GM12878 (cell line): ENCODE measurements at regions not wholly inside any gene's neighbourhood (a gene's known extent, or its start where the extent isn't known, plus 50 kb on each side); places are given as distances from the start of the nearest gene placed in this dataset.

Experiments used
- ATAC-seq: fragments of 200-7000 bp; cut with Tn5 transposase; 3 replicates; pipeline ENCODE4 v1.9.1; 2020; ENCODE audit warnings: mild to moderate bottlenecking, moderate library complexity
- BruUV-seq: library from RNA; stranded (reverse); fragments of 400-500 nt; replicated peaks from 2 replicates; lab custom pipeline; 2021; lab: Mats Ljungman, UMichigan
- CTCF ChIA-PET: fragments of 300-600 bp; sonication (Branson Sonifier 250); formaldehyde crosslinking; extraction: SDS; loops from one replicate; lab custom pipeline; 2021; ENCODE audit warnings: inconsistent platforms; lab: Yijun Ruan, JAX
- POLR2A ChIA-PET: fragments of 350-600 bp; formaldehyde crosslinking; extraction: SDS; loops from one replicate; lab custom pipeline; 2021; ENCODE audit warnings: inconsistent platforms; lab: Charles Lee
- RAD21 ChIA-PET: fragments of 300-600 bp; sonication (Branson Sonifier 250); formaldehyde crosslinking; loops from one replicate; lab custom pipeline; 2023; ENCODE audit warnings: antibody characterized with exemption; ENCODE audit not compliant: unreplicated experiment; lab: Charles Lee
- SMC1A ChIA-PET: fragments of 300-600 bp; sonication (Branson Sonifier 250); formaldehyde crosslinking; loops from one replicate; lab custom pipeline; 2023; ENCODE audit not compliant: unreplicated experiment, uncharacterized antibody; lab: Charles Lee
- DNase-seq: peaks from one replicate; pipeline ENCODE4 v3.0.0-alpha.2; 2011; ENCODE audit warnings: low read depth, low spot score
- FAIRE-seq: peaks from 3 replicates; lab custom pipeline; 2011; peaks lifted over from hg19 to GRCh38; lab: Jason Lieb, UNC
- H2AFZ ChIP-seq: 2 replicates; pipeline ENCODE4 v1.6.0; 2011; ENCODE audit warnings: low read depth, low read length, control low read depth; ENCODE audit not compliant: control insufficient read depth
- H3K27ac ChIP-seq: 2 replicates; pipeline ENCODE4 v1.5.1; 2011; ENCODE audit warnings: control low read depth; ENCODE audit not compliant: control insufficient read depth, insufficient read depth
- H3K27me3 ChIP-seq, 2 experiments: replicated peaks in 1 of 2; 2 replicates each; pipeline versions ENCODE4 v1.6.0 to v1.6.1; 2011; ENCODE audit warnings: low read length in 1 of 2; ENCODE audit not compliant: control insufficient read depth in 2 of 2, insufficient read depth in 2 of 2
- H3K36me3 ChIP-seq, 2 experiments: 2 replicates each; pipeline ENCODE4 v1.5.1; 2011; ENCODE audit warnings: low read length in 1 of 2; ENCODE audit not compliant: control insufficient read depth in 2 of 2, insufficient read depth in 2 of 2
- H3K4me1 ChIP-seq: 2 replicates; pipeline ENCODE4 v1.6.1; 2011; ENCODE audit warnings: mild to moderate bottlenecking, low read length, moderate library complexity, mixed read lengths; ENCODE audit not compliant: control insufficient read depth, insufficient read depth
- H3K4me2 ChIP-seq: 2 replicates; pipeline ENCODE4 v1.6.0; 2011; ENCODE audit warnings: control low read depth; ENCODE audit not compliant: control insufficient read depth, insufficient read depth
- H3K4me3 ChIP-seq: fragments of 200-600 bp; sonication (generic); 2 replicates; pipeline ENCODE4 v1.5.1; 2016
- H3K79me2 ChIP-seq: 2 replicates; pipeline ENCODE4 v1.6.0; 2011; ENCODE audit warnings: low read length; ENCODE audit not compliant: control insufficient read depth, insufficient read depth
- H3K9ac ChIP-seq: 2 replicates; pipeline ENCODE4 v1.8.0; 2011; ENCODE audit warnings: low read length, control low read depth, mixed read lengths; ENCODE audit not compliant: control insufficient read depth, insufficient read depth
- H3K9me3 ChIP-seq: replicated peaks from 3 replicates; pipeline ENCODE4 v1.5.1; 2011; ENCODE audit warnings: mild to moderate bottlenecking, low read length; ENCODE audit not compliant: control insufficient read depth, insufficient read depth
- H4K20me1 ChIP-seq: 2 replicates; pipeline ENCODE4 v1.6.0; 2011; ENCODE audit not compliant: control insufficient read depth, insufficient read depth
- CBX5 ChIP-seq: sonication (generic); IDR thresholded peaks from 2 replicates; pipeline ENCODE4 v1.6.1; 2016; ENCODE audit warnings: low read depth, moderate library complexity, mild to moderate bottlenecking, inconsistent platforms
- JUNB ChIP-seq: IDR thresholded peaks from 2 replicates; pipeline ENCODE4 v1.6.1; 2016; ENCODE audit warnings: antibody characterized with exemption, mild to moderate bottlenecking
- POLR2AphosphoS5 ChIP-seq: IDR thresholded peaks from 2 replicates; pipeline ENCODE4 v1.6.1; 2011; ENCODE audit warnings: mild to moderate bottlenecking, low read length, inconsistent platforms
- RCOR1 ChIP-seq: conservative IDR thresholded peaks from 2 replicates; pipeline ENCODE4 v1.6.1; 2012; ENCODE audit warnings: low read depth, low read length, improper control_type of control experiment
- RFX5 ChIP-seq: IDR thresholded peaks from 2 replicates; pipeline ENCODE4 v1.6.1; 2011; ENCODE audit warnings: low read depth, low read length, improper control_type of control experiment
- SREBF1 ChIP-seq: IDR thresholded peaks from 2 replicates; pipeline ENCODE4 v1.6.1; 2012; ENCODE audit warnings: mild to moderate bottlenecking, low read length
- ZNF217 ChIP-seq: fragments of 450-650 bp; IDR thresholded peaks from 2 replicates; pipeline ENCODE4 v1.6.1; 2017; ENCODE audit warnings: antibody characterized with exemption, mild to moderate bottlenecking
- WGBS: methylation state at CpG from one replicate; pipeline ENCODE4 v1.1.6; 2016; ENCODE audit warnings: low lambda C conversion rate; ENCODE audit not compliant: insufficient replicate concordance, insufficient coverage; ENCODE audit errors: missing lambda C conversion rate; 5-methylcytosine and 5-hydroxymethylcytosine counted together
- in situ Hi-C: fragments of 300-500 bp; cut with MboI; formaldehyde crosslinking; loops from 9 replicates; pipeline ENCODE4 v1.14.3; 2018; ENCODE audit warnings: mixed read lengths
- intact Hi-C: fragments of 100-400 bp; cut with micrococcal nuclease; formaldehyde crosslinking; loops from one replicate; pipeline ENCODE4 v1.14.2; 2022; ENCODE audit not compliant: unreplicated experiment
- TF ChIP-seq, protein P1 (sequence below): IDR thresholded peaks from 2 replicates; pipeline ENCODE4 v1.6.1; 2012; ENCODE audit warnings: improper control_type of control experiment, low read depth, low read length; ENCODE audit not compliant: insufficient replicate concordance

DNA sequence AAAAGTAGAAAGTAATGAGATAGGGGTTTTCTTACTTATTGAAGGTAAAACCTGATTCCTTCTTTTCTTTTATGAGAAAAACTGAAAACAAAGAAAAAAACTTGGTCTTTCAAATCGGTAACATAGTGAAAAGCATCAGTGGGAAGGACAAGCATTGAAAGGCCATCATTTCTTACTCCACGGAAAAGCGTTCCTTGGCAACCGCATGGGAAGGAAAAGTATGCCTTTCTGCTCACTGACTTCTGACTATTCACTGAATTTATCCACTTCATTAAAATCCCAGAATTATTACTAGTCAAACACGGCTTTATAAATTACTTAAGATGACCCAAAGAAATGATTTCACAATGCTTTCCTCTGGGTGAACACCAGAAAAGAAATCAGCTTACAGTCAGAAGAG lies 646.7 kb downstream of the TLL1 start:
- FAIRE-seq (no peak), DNase-seq (no peak)
- H2AFZ ChIP-seq, result no peak overlapping the region
- in situ Hi-C loops (no loop called here), intact Hi-C loops (no loop called here)
- H3K9me3 ChIP-seq, result no peaks in the 10 kb centered on the region
- H3K4me3 ChIP-seq, result no peak overlapping the region
- no peak overlapping the region for H3K9ac ChIP-seq
- no TSS peak for BruUV-seq
- no peak overlapping the region for H3K4me2 ChIP-seq
- TF ChIP-seq SREBF1 (no peak), CBX5 (no peak), POLR2AphosphoS5 (no peak), JUNB (no peak), RFX5 (no peak), ZNF217 (no peak), RCOR1 (no peak)
- TF ChIP-seq, protein P1, sequence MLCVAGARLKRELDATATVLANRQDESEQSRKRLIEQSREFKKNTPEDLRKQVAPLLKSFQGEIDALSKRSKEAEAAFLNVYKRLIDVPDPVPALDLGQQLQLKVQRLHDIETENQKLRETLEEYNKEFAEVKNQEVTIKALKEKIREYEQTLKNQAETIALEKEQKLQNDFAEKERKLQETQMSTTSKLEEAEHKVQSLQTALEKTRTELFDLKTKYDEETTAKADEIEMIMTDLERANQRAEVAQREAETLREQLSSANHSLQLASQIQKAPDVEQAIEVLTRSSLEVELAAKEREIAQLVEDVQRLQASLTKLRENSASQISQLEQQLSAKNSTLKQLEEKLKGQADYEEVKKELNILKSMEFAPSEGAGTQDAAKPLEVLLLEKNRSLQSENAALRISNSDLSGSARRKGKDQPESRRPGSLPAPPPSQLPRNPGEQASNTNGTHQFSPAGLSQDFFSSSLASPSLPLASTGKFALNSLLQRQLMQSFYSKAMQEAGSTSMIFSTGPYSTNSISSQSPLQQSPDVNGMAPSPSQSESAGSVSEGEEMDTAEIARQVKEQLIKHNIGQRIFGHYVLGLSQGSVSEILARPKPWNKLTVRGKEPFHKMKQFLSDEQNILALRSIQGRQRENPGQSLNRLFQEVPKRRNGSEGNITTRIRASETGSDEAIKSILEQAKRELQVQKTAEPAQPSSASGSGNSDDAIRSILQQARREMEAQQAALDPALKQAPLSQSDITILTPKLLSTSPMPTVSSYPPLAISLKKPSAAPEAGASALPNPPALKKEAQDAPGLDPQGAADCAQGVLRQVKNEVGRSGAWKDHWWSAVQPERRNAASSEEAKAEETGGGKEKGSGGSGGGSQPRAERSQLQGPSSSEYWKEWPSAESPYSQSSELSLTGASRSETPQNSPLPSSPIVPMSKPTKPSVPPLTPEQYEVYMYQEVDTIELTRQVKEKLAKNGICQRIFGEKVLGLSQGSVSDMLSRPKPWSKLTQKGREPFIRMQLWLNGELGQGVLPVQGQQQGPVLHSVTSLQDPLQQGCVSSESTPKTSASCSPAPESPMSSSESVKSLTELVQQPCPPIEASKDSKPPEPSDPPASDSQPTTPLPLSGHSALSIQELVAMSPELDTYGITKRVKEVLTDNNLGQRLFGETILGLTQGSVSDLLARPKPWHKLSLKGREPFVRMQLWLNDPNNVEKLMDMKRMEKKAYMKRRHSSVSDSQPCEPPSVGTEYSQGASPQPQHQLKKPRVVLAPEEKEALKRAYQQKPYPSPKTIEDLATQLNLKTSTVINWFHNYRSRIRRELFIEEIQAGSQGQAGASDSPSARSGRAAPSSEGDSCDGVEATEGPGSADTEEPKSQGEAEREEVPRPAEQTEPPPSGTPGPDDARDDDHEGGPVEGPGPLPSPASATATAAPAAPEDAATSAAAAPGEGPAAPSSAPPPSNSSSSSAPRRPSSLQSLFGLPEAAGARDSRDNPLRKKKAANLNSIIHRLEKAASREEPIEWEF, result no peak
- TF ChIP-seq, all 136 proteins: peak for 0
- POLR2A ChIA-PET, result no interaction called here
- Histone ChIP-seq H3K79me2 (no peaks in the 10 kb centered on the region), H3K27ac (no peak overlapping the region), H3K27me3 (no peaks in the 10 kb centered on the region), H3K36me3 (no peaks in the 10 kb centered on the region), H4K20me1 (no peaks in the 10 kb centered on the region), H3K4me1 (no peaks in the 10 kb centered on the region)
- SMC1A ChIA-PET, result no interaction called here
- ATAC-seq, result no peak
- CTCF ChIA-PET, result no interaction called here
- WGBS, result 58% methylated on average over 5 of the region's 5 CpGs
- RAD21 ChIA-PET, result no interaction called here
